Choroid plexus epithelial cell (primary cell): ENCODE measurements at regions not wholly inside any gene's neighbourhood (a gene's known extent, or its start where the extent isn't known, plus 50 kb on each side); places are given as distances from the start of the nearest gene placed in this dataset.

Source experiments
- DNase-seq: peaks from one replicate; pipeline ENCODE4 v3.0.0-alpha.2; 2010; ENCODE audit warnings: low read depth
- H3K4me3 ChIP-seq: 2 replicates; pipeline ENCODE4 v1.5.1; 2011; ENCODE audit warnings: low read depth, mild to moderate bottlenecking, control low read depth, low read length, moderate library complexity
- CTCF ChIP-seq: conservative IDR thresholded peaks from 2 replicates; pipeline ENCODE4 v1.5.1; 2011; ENCODE audit warnings: low read depth, mild to moderate bottlenecking, control low read depth, inconsistent platforms, low read length, moderate library complexity

GRCh38 chr1:36595349-36595748, 112.6 kb upstream of the CSF3R start:
- no peak for TF ChIP-seq CTCF
- no peak overlapping the region for H3K4me3 ChIP-seq
- DNase-seq = no peak

GRCh38 chr1:36594023-36594422, 111.3 kb upstream of the CSF3R start:
- TF ChIP-seq CTCF = no peak
- H3K4me3 ChIP-seq = no peak overlapping the region
- DNase-seq = no peak

- no peak for TF ChIP-seq CTCF
- no peak for DNase-seq
- no peak overlapping the region for H3K4me3 ChIP-seq
Observed at GRCh38 chr1:36591278-36591677, 108.6 kb upstream of the CSF3R start.

GRCh38 chr1:36590771-36591170, 108.1 kb upstream of the CSF3R start:
- TF ChIP-seq CTCF = no peak
- no peak for DNase-seq
- no peak overlapping the region for H3K4me3 ChIP-seq

GRCh38 chr1:36590264-36590663, 107.6 kb upstream of the CSF3R start:
- DNase-seq = no peak
- TF ChIP-seq CTCF = no peak
- no peak overlapping the region for H3K4me3 ChIP-seq

- no peak for TF ChIP-seq CTCF
- no peak for DNase-seq
- no peak overlapping the region for H3K4me3 ChIP-seq
Observed at GRCh38 chr1:36588972-36589371, 106.3 kb upstream of the CSF3R start.

GRCh38 chr1:36585569-36586548, 103.1 kb upstream of the CSF3R start:
- TF ChIP-seq CTCF = no peak
- H3K4me3 ChIP-seq = no peak overlapping the region
- DNase-seq = no peak
